K562 (cell line): ENCODE measurements at regions not wholly inside any gene's neighbourhood (a gene's known extent, or its start where the extent isn't known, plus 50 kb on each side); places are given as distances from the start of the nearest gene placed in this dataset.

Experiments used
- ATAC-seq: fragments of 200-7000 bp; cut with Tn5 transposase; 3 replicates; pipeline ENCODE4 v1.9.1; 2020; ENCODE audit warnings: moderate library complexity
- BruUV-seq: library from RNA; stranded (reverse); fragments of 400-500 nt; replicated peaks from 2 replicates; lab custom pipeline; 2021; lab: Mats Ljungman, UMichigan
- CTCF ChIA-PET: fragments of 300-600 bp; formaldehyde crosslinking; extraction: SDS; loops from one replicate; lab custom pipeline; 2021; ENCODE audit warnings: low intra/inter-chr PET ratio; lab: Yijun Ruan, JAX
- POLR2A ChIA-PET: fragments of 300-600, 350-650 bp; sonication (Branson Sonifier 250); formaldehyde crosslinking; extraction: SDS; loops from one replicate; lab custom pipeline; 2021; ENCODE audit warnings: antibody characterized with exemption, inconsistent platforms; lab: Yijun Ruan, JAX
- DNase-seq, 4 experiments: peaks; one replicate each; pipeline versions ENCODE4 v3.0.0 to v3.0.0-alpha.2; 2011 to 2018; ENCODE audit warnings: low spot score in 3 of 4, mixed read lengths in 3 of 4; ENCODE audit errors: extremely low read depth in 1 of 4
- FAIRE-seq: peaks from 2 replicates; lab custom pipeline; 2011; peaks lifted over from hg19 to GRCh38; lab: Jason Lieb, UNC
- H2AFZ ChIP-seq: 2 replicates; pipeline ENCODE4 v1.6.0; 2011; ENCODE audit warnings: low read depth, low read length, control low read depth, inconsistent platforms
- H3K27ac ChIP-seq: fragments of 200-600 bp; 3 replicates; pipeline ENCODE4 v1.8.0; 2011; ENCODE audit warnings: low read depth, mild to moderate bottlenecking, control low read depth, inconsistent platforms, low read length, moderate library complexity, mixed read lengths; ENCODE audit errors: extremely low read depth
- H3K27me3 ChIP-seq, 2 experiments: fragments of 300-600 bp in 1 of 2; 2 replicates in 1 of 2; 3 replicates in 1 of 2; pipeline versions ENCODE4 v1.6.0 to v1.8.0; 2011; ENCODE audit warnings: inconsistent platforms in 2 of 2, low read length in 2 of 2, mild to moderate bottlenecking in 1 of 2, mixed read lengths in 1 of 2, moderate library complexity in 1 of 2; ENCODE audit not compliant: control insufficient read depth in 2 of 2, insufficient read depth in 2 of 2
- H3K36me3 ChIP-seq: fragments of 300-600 bp; 3 replicates; pipeline ENCODE4 v1.8.0; 2011; ENCODE audit warnings: mild to moderate bottlenecking, low read length, inconsistent platforms; ENCODE audit not compliant: control insufficient read depth, insufficient read depth
- H3K4me1 ChIP-seq, 2 experiments: fragments of 200-600 bp in 1 of 2; replicated peaks in 1 of 2; 2 replicates in 1 of 2; 3 replicates in 1 of 2; pipeline versions ENCODE4 v1.5.1 to v1.8.0; 2011; ENCODE audit warnings: inconsistent platforms in 2 of 2, low read length in 2 of 2, mild to moderate bottlenecking in 1 of 2, mixed read lengths in 1 of 2, moderate library complexity in 1 of 2; ENCODE audit not compliant: control insufficient read depth in 2 of 2, insufficient read depth in 2 of 2
- H3K4me2 ChIP-seq: 2 replicates; pipeline ENCODE4 v1.6.1; 2011; ENCODE audit warnings: low read length, control low read depth, inconsistent platforms, mixed read lengths; ENCODE audit not compliant: insufficient read depth
- H3K4me3 ChIP-seq: fragments of 200-600 bp; sonication (generic), shearing (Covaris generic); 2 replicates; pipeline ENCODE4 v1.5.1; 2016; ENCODE audit warnings: control low read depth, inconsistent platforms
- H3K79me2 ChIP-seq: fragments of 200-600 bp; 3 replicates; pipeline ENCODE4 v1.8.0; 2011; ENCODE audit warnings: low read length, inconsistent platforms; ENCODE audit not compliant: control insufficient read depth, insufficient read depth
- H3K9ac ChIP-seq, 2 experiments: 2 replicates each; pipeline versions ENCODE4 v1.6.0 to v1.6.1; 2011; ENCODE audit warnings: low read depth in 2 of 2, low read length in 2 of 2, control low read depth in 1 of 2, inconsistent platforms in 1 of 2, mild to moderate bottlenecking in 1 of 2, mixed read lengths in 1 of 2; ENCODE audit not compliant: insufficient read depth in 1 of 2
- H3K9me1 ChIP-seq: one replicate; pipeline ENCODE4 v1.6.0; 2011; ENCODE audit warnings: inconsistent platforms, mild to moderate bottlenecking, low read length, moderate library complexity; ENCODE audit not compliant: control insufficient read depth, insufficient read depth
- H3K9me3 ChIP-seq: replicated peaks from 2 replicates; pipeline ENCODE4 v1.5.1; 2011; ENCODE audit warnings: low read depth, low read length, inconsistent platforms; ENCODE audit not compliant: control insufficient read depth, insufficient read depth
- H4K20me1 ChIP-seq: replicated peaks from 2 replicates; pipeline ENCODE4 v1.6.1; 2011; ENCODE audit warnings: low read length, inconsistent platforms, mixed read lengths; ENCODE audit not compliant: control insufficient read depth, insufficient read depth
- ATF4 ChIP-seq: fragments of 450-650 bp; formaldehyde crosslinking; IDR thresholded peaks from 2 replicates; pipeline ENCODE4 v1.4.0; 2022; ENCODE audit warnings: mild to moderate bottlenecking, moderate library complexity
- BRD4 ChIP-seq: fragments of 200-600 bp; sonication (generic); IDR thresholded peaks from 2 replicates; pipeline ENCODE4 v1.6.1; 2017; ENCODE audit warnings: inconsistent platforms
- CEBPB ChIP-seq: fragments of 450-650 bp; IDR thresholded peaks from 2 replicates; pipeline ENCODE4 v1.6.1; 2016; ENCODE audit warnings: missing genetic modification characterization, missing compliant biosample characterization
- CEBPZ ChIP-seq: fragments of 150-350 bp; IDR thresholded peaks from 2 replicates; pipeline ENCODE4 v1.6.1; 2014; ENCODE audit warnings: low read depth, mild to moderate bottlenecking, low read length, borderline replicate concordance
- FOXA3 ChIP-seq, 2 experiments: fragments of 450-650 bp in 1 of 2; sonication (generic) in 1 of 2; formaldehyde crosslinking; IDR thresholded peaks in 1 of 2; conservative IDR thresholded peaks in 1 of 2; 2 replicates each; pipeline versions ENCODE4 v1.4.0 to v1.8.0; 2020 to 2022; ENCODE audit warnings: mild to moderate bottlenecking in 2 of 2, missing genetic modification reagents in 1 of 2
- NFIC ChIP-seq: fragments of 450-650 bp; IDR thresholded peaks from 2 replicates; pipeline ENCODE4 v1.6.1; 2017; ENCODE audit warnings: mild to moderate bottlenecking, inconsistent platforms
- PHB ChIP-seq: fragments of 250-450 bp; sonication (Bioruptor Pico); IDR thresholded peaks from 2 replicates; pipeline ENCODE4 v1.5.0; 2021
- RFX7 ChIP-seq: fragments of 250-450 bp; sonication (Bioruptor Pico); IDR thresholded peaks from 2 replicates; pipeline ENCODE4 v1.5.1; 2021; ENCODE audit warnings: mild to moderate bottlenecking
- SIX5 ChIP-seq, 2 experiments: IDR thresholded peaks; 2 replicates each; pipeline ENCODE4 v1.6.1; 2011; ENCODE audit warnings: low read length in 2 of 2, borderline replicate concordance in 1 of 2, low read depth in 1 of 2, mild to moderate bottlenecking in 1 of 2, moderate library complexity in 1 of 2; ENCODE audit not compliant: insufficient read depth in 1 of 2
- SMAD3 ChIP-seq: fragments of 450-650 bp; formaldehyde crosslinking; conservative IDR thresholded peaks from 2 replicates; pipeline ENCODE4 v1.4.0; 2020; ENCODE audit warnings: mild to moderate bottlenecking
- ZNF175 ChIP-seq: fragments of 200-800 bp; sonication (Bioruptor generic); IDR thresholded peaks from 2 replicates; pipeline ENCODE4 v1.6.1; 2016; ENCODE audit warnings: low read depth, mild to moderate bottlenecking, missing genetic modification characterization, missing compliant biosample characterization
- WGBS: fragments of 100-300 bp; shearing (Covaris generic); methylation state at CpG from one replicate; pipeline ENCODE4 v1.1.6; 2016; ENCODE audit warnings: low coverage, mixed read lengths; ENCODE audit not compliant: insufficient coverage; ENCODE audit errors: missing lambda C conversion rate; 5-methylcytosine and 5-hydroxymethylcytosine counted together
- in situ Hi-C: fragments of 300-500 bp; cut with MboI; formaldehyde crosslinking; loops from 4 replicates; pipeline ENCODE4 v1.15.0; 2018; ENCODE audit warnings: inconsistent platforms, mixed read lengths
- intact Hi-C: fragments of 100-400 bp; cut with micrococcal nuclease; formaldehyde crosslinking; loops from 2 replicates; pipeline ENCODE4 v1.14.2; 2022
- TF ChIP-seq, protein P1 (sequence below): fragments of 450-650 bp; formaldehyde crosslinking; IDR thresholded peaks from 2 replicates; pipeline ENCODE4 v1.4.0; 2020; ENCODE audit warnings: mild to moderate bottlenecking, moderate library complexity
- TF ChIP-seq, protein P2 (sequence below): fragments of 250-450 bp; sonication (Bioruptor Pico); IDR thresholded peaks from 2 replicates; pipeline ENCODE4 v1.5.0; 2020; ENCODE audit warnings: mild to moderate bottlenecking, borderline replicate concordance
- TF ChIP-seq, protein P3 (sequence below): sonication (generic); formaldehyde crosslinking; IDR thresholded peaks from 2 replicates; pipeline ENCODE4 v1.5.0; 2020; ENCODE audit warnings: missing genetic modification reagents

GRCh38 chr4:93896516-93896915 lies 68.0 kb downstream of the ATOH1 start:
- Histone ChIP-seq H3K4me2 (no peak overlapping the region), H3K4me1 (no peaks in the 10 kb centered on the region), H3K4me3 (no peak overlapping the region), H3K9me1 (no peaks in the 10 kb centered on the region), H3K27ac (no peak overlapping the region), H3K27me3 (no peaks in the 10 kb centered on the region), H3K79me2 (no peaks in the 10 kb centered on the region), H3K9ac (no peak overlapping the region), H2AFZ (no peak overlapping the region), H3K9me3 (no peaks in the 10 kb centered on the region), H3K36me3 (no peaks in the 10 kb centered on the region), H4K20me1 (no peaks in the 10 kb centered on the region)
- ATAC-seq (no peak), DNase-seq (no peak), FAIRE-seq (no peak)
- no TSS peak for BruUV-seq
- ChIA-PET CTCF (no interaction called here), POLR2A (no interaction called here)
- in situ Hi-C loops (no loop called here), intact Hi-C loops (loop anchor here (2.0 to 5.0 kb wide), 2 partner anchors 230 to 361 kb away; no protein-coding TSS in a partner anchor)
- WGBS: 0% methylated on average over 1 of the region's 1 CpG
- TF ChIP-seq RFX7 (CRISPR knock-in tag) (no peak), SMAD3 (CRISPR knock-in tag) (no peak), ATF4 (no peak), ZNF175 (CRISPR knock-in tag) (no peak), PHB (no peak), SIX5 (IDR thresholded peaks at IDR 0.05; ENCODE audit: borderline replicate concordance in 1 of 2, insufficient read depth in 1 of 2, low read depth in 1 of 2, low read length in 2 of 2) (no peak), CEBPZ (no peak), BRD4 (no peak), NFIC (no peak), CEBPB (tag) (no peak), FOXA3 (CRISPR knock-in tag; conservative IDR thresholded peaks at IDR 0.05 in 1 of 2, IDR thresholded peaks at IDR 0.05 in 1 of 2) (no peak)
- TF ChIP-seq, protein P1, sequence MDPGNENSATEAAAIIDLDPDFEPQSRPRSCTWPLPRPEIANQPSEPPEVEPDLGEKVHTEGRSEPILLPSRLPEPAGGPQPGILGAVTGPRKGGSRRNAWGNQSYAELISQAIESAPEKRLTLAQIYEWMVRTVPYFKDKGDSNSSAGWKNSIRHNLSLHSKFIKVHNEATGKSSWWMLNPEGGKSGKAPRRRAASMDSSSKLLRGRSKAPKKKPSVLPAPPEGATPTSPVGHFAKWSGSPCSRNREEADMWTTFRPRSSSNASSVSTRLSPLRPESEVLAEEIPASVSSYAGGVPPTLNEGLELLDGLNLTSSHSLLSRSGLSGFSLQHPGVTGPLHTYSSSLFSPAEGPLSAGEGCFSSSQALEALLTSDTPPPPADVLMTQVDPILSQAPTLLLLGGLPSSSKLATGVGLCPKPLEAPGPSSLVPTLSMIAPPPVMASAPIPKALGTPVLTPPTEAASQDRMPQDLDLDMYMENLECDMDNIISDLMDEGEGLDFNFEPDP (CRISPR knock-in tag): no peak
- TF ChIP-seq, protein P2, sequence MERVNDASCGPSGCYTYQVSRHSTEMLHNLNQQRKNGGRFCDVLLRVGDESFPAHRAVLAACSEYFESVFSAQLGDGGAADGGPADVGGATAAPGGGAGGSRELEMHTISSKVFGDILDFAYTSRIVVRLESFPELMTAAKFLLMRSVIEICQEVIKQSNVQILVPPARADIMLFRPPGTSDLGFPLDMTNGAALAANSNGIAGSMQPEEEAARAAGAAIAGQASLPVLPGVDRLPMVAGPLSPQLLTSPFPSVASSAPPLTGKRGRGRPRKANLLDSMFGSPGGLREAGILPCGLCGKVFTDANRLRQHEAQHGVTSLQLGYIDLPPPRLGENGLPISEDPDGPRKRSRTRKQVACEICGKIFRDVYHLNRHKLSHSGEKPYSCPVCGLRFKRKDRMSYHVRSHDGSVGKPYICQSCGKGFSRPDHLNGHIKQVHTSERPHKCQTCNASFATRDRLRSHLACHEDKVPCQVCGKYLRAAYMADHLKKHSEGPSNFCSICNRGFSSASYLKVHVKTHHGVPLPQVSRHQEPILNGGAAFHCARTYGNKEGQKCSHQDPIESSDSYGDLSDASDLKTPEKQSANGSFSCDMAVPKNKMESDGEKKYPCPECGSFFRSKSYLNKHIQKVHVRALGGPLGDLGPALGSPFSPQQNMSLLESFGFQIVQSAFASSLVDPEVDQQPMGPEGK (CRISPR knock-in tag): no peak
- TF ChIP-seq, protein P3, sequence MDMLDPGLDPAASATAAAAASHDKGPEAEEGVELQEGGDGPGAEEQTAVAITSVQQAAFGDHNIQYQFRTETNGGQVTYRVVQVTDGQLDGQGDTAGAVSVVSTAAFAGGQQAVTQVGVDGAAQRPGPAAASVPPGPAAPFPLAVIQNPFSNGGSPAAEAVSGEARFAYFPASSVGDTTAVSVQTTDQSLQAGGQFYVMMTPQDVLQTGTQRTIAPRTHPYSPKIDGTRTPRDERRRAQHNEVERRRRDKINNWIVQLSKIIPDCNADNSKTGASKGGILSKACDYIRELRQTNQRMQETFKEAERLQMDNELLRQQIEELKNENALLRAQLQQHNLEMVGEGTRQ (CRISPR knock-in tag): no peak
